ENCODE measurements at regions not wholly inside any gene's neighbourhood (a gene's known extent, or its start where the extent isn't known, plus 50 kb on each side); places are given as distances from the start of the nearest gene placed in this dataset.

DNA sequence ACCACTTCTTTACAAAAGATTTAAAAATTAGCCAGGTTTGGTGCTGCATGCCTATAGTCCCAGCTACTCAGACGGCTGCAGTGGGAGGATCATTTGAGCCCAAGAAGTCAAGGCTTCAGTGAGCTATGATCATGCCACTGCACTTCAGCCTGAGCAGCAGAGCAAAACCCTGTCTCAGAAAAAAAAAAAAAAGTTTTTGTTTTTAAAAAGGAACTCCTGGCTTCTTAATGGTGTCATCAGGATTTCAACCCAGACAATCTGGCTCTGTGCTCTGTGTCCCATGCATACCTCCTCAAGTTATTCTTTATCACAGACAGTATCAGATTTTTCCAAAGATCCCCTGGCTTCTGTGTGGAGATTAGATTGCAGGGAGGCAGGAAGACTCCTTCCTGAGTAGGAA is 64.2 kb upstream of the IL12A start:
- Histone ChIP-seq H3K4me3 (ENCODE audit: low read length) (no peak overlapping the region), H3K9me2 (replicated peaks; ENCODE audit: control insufficient read depth, low read length) (no peaks in the 10 kb centered on the region), H3K4me2 (ENCODE audit: low read length) (no peak overlapping the region), H3K27me3 (ENCODE audit: control insufficient read depth, low read length) (no peaks in the 10 kb centered on the region), H3K4me1 (ENCODE audit: control insufficient read depth, low read length) (peaks cover 11% of the 10 kb centered on the region), H3K27ac (ENCODE audit: low read depth, low read length) (no peak overlapping the region), H4K20me1 (ENCODE audit: control insufficient read depth, insufficient read depth, low read depth, low read length) (no peaks in the 10 kb centered on the region), H3K9me3 (ENCODE audit: control insufficient read depth, insufficient read depth, low read length) (no peaks in the 10 kb centered on the region), H3F3A (ENCODE audit: control insufficient read depth, insufficient read depth) (no peaks in the 10 kb centered on the region), H3K79me2 (ENCODE audit: control insufficient read depth, low read length) (no peaks in the 10 kb centered on the region), H3K36me3 (ENCODE audit: control insufficient read depth, low read length) (no peaks in the 10 kb centered on the region)
- no peak for TF ChIP-seq EZH2phosphoT487 (IDR thresholded peaks at IDR 0.05; ENCODE audit: borderline replicate concordance, low read length)
- TF ChIP-seq, protein P1, sequence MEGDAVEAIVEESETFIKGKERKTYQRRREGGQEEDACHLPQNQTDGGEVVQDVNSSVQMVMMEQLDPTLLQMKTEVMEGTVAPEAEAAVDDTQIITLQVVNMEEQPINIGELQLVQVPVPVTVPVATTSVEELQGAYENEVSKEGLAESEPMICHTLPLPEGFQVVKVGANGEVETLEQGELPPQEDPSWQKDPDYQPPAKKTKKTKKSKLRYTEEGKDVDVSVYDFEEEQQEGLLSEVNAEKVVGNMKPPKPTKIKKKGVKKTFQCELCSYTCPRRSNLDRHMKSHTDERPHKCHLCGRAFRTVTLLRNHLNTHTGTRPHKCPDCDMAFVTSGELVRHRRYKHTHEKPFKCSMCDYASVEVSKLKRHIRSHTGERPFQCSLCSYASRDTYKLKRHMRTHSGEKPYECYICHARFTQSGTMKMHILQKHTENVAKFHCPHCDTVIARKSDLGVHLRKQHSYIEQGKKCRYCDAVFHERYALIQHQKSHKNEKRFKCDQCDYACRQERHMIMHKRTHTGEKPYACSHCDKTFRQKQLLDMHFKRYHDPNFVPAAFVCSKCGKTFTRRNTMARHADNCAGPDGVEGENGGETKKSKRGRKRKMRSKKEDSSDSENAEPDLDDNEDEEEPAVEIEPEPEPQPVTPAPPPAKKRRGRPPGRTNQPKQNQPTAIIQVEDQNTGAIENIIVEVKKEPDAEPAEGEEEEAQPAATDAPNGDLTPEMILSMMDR (IDR thresholded peaks at IDR 0.05; ENCODE audit: low read depth, low read length, poor library complexity, severe bottlenecking), result no peak

DNA sequence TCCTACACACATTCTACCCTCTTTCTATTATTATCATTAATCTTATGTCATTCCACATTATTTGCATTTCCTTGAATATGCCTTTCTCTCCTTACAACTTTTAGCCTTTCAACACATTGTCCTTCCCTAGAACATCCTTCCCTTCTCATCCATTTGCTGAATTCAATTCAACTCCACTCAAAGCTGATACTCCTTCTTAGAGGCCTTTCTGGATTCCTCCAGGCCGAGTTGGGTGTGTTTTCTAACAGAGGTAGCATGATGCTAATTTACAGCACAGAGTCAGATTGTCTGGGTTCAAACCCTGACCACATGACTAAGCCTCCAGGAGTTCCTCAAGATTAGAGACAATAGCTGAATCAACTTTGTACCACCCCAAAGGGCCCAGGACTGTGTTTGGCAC is 63.4 kb upstream of the IL12A start:
- TF ChIP-seq, protein P1 (IDR thresholded peaks at IDR 0.05; ENCODE audit: low read depth, low read length, poor library complexity, severe bottlenecking), result no peak
- TF ChIP-seq EZH2phosphoT487 (IDR thresholded peaks at IDR 0.05; ENCODE audit: borderline replicate concordance, low read length), result no peak
- H3F3A ChIP-seq (ENCODE audit: control insufficient read depth, insufficient read depth), result no peaks in the 10 kb centered on the region
- no peaks in the 10 kb centered on the region for H4K20me1 ChIP-seq (ENCODE audit: control insufficient read depth, insufficient read depth, low read depth, low read length)
- H3K4me1 ChIP-seq (ENCODE audit: control insufficient read depth, low read length), result peaks cover 11% of the 10 kb centered on the region
- no peak overlapping the region for H3K4me2 ChIP-seq (ENCODE audit: low read length)
- H3K27me3 ChIP-seq (ENCODE audit: control insufficient read depth, low read length), result no peaks in the 10 kb centered on the region
- no peak overlapping the region for H3K4me3 ChIP-seq (ENCODE audit: low read length)
- no peaks in the 10 kb centered on the region for H3K9me2 ChIP-seq (replicated peaks; ENCODE audit: control insufficient read depth, low read length)
- H3K27ac ChIP-seq (ENCODE audit: low read depth, low read length), result no peak overlapping the region
- H3K9me3 ChIP-seq (ENCODE audit: control insufficient read depth, insufficient read depth, low read length), result no peaks in the 10 kb centered on the region
- no peaks in the 10 kb centered on the region for H3K36me3 ChIP-seq (ENCODE audit: control insufficient read depth, low read length)
- no peaks in the 10 kb centered on the region for H3K79me2 ChIP-seq (ENCODE audit: control insufficient read depth, low read length)

DNA sequence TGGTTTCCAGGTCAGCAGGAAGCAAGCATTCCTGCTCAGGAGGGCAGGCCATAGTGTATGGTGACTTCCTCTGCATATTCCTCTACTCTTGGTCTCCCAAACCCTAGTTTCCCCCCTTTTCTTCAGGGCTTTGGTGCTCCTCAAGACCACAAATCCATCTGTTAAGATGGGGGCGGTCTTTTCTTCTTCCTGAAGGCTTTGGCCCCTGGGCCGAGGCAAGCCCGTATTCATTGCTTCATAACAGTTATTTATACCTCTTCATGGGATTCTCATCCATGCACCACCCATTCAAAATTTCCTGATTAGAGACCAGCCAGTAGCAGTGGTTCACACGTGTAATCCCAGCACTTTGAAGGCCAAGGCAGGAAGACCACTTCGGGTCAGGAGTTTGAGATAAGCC is 62.1 kb upstream of the IL12A start:
- no peak overlapping the region for H3K4me3 ChIP-seq (ENCODE audit: low read length)
- H3K4me2 ChIP-seq (ENCODE audit: low read length), result no peak overlapping the region
- H4K20me1 ChIP-seq (ENCODE audit: control insufficient read depth, insufficient read depth, low read depth, low read length), result no peaks in the 10 kb centered on the region
- H3K9me3 ChIP-seq (ENCODE audit: control insufficient read depth, insufficient read depth, low read length), result no peaks in the 10 kb centered on the region
- H3F3A ChIP-seq (ENCODE audit: control insufficient read depth, insufficient read depth), result no peaks in the 10 kb centered on the region
- no peaks in the 10 kb centered on the region for H3K36me3 ChIP-seq (ENCODE audit: control insufficient read depth, low read length)
- no peaks in the 10 kb centered on the region for H3K9me2 ChIP-seq (replicated peaks; ENCODE audit: control insufficient read depth, low read length)
- H3K27ac ChIP-seq (ENCODE audit: low read depth, low read length), result no peak overlapping the region
- no peak for TF ChIP-seq EZH2phosphoT487 (IDR thresholded peaks at IDR 0.05; ENCODE audit: borderline replicate concordance, low read length)
- TF ChIP-seq, protein P1 (IDR thresholded peaks at IDR 0.05; ENCODE audit: low read depth, low read length, poor library complexity, severe bottlenecking), result no peak
- H3K79me2 ChIP-seq (ENCODE audit: control insufficient read depth, low read length), result no peaks in the 10 kb centered on the region
- no peaks in the 10 kb centered on the region for H3K27me3 ChIP-seq (ENCODE audit: control insufficient read depth, low read length)
- H3K4me1 ChIP-seq (ENCODE audit: control insufficient read depth, low read length), result peaks cover 11% of the 10 kb centered on the region

DNA sequence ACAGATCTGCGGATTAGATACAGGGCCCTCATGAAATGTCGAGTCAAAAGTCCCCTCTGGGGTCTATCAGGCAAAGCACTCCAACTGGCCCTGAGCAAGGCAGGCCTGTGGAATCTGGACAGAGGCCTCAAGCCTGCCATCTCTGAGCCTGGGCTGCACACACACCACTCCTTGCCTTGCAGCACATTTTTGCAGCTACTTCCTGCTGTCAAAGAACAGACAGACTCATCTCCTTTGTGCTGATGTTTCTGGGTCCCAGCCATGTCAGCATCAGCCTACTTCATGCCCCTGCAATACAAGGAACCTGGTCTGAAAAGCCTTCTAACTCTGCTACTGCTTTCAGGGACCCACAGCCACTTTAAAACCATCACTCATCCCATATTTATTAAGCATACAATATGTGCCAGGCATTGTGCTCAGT is 60.6 kb upstream of the IL12A start:
- Histone ChIP-seq H3K9me2 (replicated peaks; ENCODE audit: control insufficient read depth, low read length) (no peaks in the 10 kb centered on the region), H3K9me3 (ENCODE audit: control insufficient read depth, insufficient read depth, low read length) (no peaks in the 10 kb centered on the region), H3K4me2 (ENCODE audit: low read length) (no peak overlapping the region), H3F3A (ENCODE audit: control insufficient read depth, insufficient read depth) (no peaks in the 10 kb centered on the region), H3K27me3 (ENCODE audit: control insufficient read depth, low read length) (no peaks in the 10 kb centered on the region), H3K4me1 (ENCODE audit: control insufficient read depth, low read length) (peaks cover 2% of the 10 kb centered on the region), H3K79me2 (ENCODE audit: control insufficient read depth, low read length) (no peaks in the 10 kb centered on the region), H3K36me3 (ENCODE audit: control insufficient read depth, low read length) (no peaks in the 10 kb centered on the region), H4K20me1 (ENCODE audit: control insufficient read depth, insufficient read depth, low read depth, low read length) (no peaks in the 10 kb centered on the region), H3K4me3 (ENCODE audit: low read length) (no peak overlapping the region), H3K27ac (ENCODE audit: low read depth, low read length) (no peak overlapping the region)
- TF ChIP-seq EZH2phosphoT487 (IDR thresholded peaks at IDR 0.05; ENCODE audit: borderline replicate concordance, low read length), result no peak
- TF ChIP-seq, protein P1 (IDR thresholded peaks at IDR 0.05; ENCODE audit: low read depth, low read length, poor library complexity, severe bottlenecking), result no peak

All from DOHH2 (cell line).